Esophagus squamous epithelium (tissue), 4 donors: ENCODE measurements at regions not wholly inside any gene's neighbourhood (a gene's known extent, or its start where the extent isn't known, plus 50 kb on each side); places are given as distances from the start of the nearest gene placed in this dataset.

Source experiments
- CTCF ChIP-seq, 6 experiments: fragments of 450-650 bp in 4 of 6; fragments of 200-600 bp in 2 of 6; sonication (generic) in 2 of 6; IDR thresholded peaks; one replicate each; pipeline ENCODE4 v1.5.1; 2016 to 2019; ENCODE audit warnings: antibody characterized with exemption in 6 of 6, mild to moderate bottlenecking in 4 of 6, moderate library complexity in 4 of 6
- POLR2A ChIP-seq, 4 donors: fragments of 450-650 bp; IDR thresholded peaks; one replicate each; pipeline ENCODE4 v1.6.1; 2017; ENCODE audit warnings: antibody characterized with exemption in 4 of 4, mild to moderate bottlenecking in 4 of 4, moderate library complexity in 3 of 4

- TF ChIP-seq CTCF (IDR thresholded peaks at IDR 0.05) (no peak), POLR2A (IDR thresholded peaks at IDR 0.05) (no peak)
These were observed 175.9 kb upstream of the ITGA4 start for GRCh38 chr2:181281206-181281832.
